IPS-NIHi7 (cell line): ENCODE measurements at regions not wholly inside any gene's neighbourhood (a gene's known extent, or its start where the extent isn't known, plus 50 kb on each side); places are given as distances from the start of the nearest gene placed in this dataset.
"Not testable (repeated sequence)": the region's sequence is repeated elsewhere in the genome, so short reads cannot be mapped to it uniquely, and the experiment has no call there.

ENCODE experiments used
- DNase-seq: peaks from one replicate; pipeline ENCODE4 v3.0.0; 2012; ENCODE audit warnings: mixed read lengths; ENCODE audit errors: extremely low spot score

- no peak for DNase-seq
Observed at GRCh38 chr11:101741479-101742175, 157.8 kb upstream of the TRPC6 start.

- DNase-seq = no peak
Observed at GRCh38 chr11:101741061-101741460, 157.3 kb upstream of the TRPC6 start.

GRCh38 chr11:101738452-101738851, 154.6 kb upstream of the TRPC6 start:
- DNase-seq = no peak

GRCh38 chr11:101729406-101730078, 145.7 kb upstream of the TRPC6 start:
- DNase-seq = no peak

DNA sequence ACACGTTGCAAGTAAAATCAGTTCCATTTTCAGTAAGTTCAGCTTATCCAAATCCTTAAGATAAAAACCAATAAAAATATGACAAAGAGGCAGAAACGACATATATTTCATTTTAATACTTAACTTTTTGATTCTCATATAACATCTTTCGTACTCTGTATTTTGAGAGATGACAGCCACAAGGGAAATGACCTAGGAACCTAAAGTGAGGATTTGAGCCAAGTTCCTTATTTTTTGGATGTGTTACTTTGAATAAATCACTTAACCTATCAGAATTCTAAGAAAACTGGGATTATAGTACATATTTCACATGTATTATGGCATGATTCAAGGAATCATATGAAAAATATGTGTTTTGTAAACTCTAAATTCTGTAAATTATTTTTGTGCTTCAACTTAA, 143.6 kb upstream of the TRPC6 start:
- DNase-seq = no peak

- DNase-seq = no peak
Observed at GRCh38 chr11:101726988-101727387, 143.2 kb upstream of the TRPC6 start.

- DNase-seq = no peak
Observed at GRCh38 chr11:101723371-101723770, 139.6 kb upstream of the TRPC6 start.

- DNase-seq = no peak
Observed at GRCh38 chr11:101721270-101721669, 137.5 kb upstream of the TRPC6 start.

DNA sequence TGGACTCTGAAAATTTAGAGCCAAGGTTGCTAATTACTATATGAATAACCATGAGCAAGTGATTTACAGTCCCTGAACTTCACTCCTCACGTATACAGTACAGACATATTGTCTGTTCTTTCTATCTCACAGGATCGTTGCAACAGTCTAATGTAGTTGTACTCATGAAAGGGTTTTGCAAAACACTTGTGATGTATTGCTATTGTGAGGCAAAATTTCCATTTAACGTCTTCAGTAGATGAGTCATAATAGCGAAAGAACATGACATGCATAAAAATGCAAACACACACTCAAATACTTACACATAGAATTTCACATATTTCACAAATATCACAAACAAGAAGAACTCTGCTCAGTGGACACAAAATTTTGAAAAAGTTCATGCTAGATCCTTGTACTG, 134.6 kb upstream of the TRPC6 start:
- no peak for DNase-seq

DNA sequence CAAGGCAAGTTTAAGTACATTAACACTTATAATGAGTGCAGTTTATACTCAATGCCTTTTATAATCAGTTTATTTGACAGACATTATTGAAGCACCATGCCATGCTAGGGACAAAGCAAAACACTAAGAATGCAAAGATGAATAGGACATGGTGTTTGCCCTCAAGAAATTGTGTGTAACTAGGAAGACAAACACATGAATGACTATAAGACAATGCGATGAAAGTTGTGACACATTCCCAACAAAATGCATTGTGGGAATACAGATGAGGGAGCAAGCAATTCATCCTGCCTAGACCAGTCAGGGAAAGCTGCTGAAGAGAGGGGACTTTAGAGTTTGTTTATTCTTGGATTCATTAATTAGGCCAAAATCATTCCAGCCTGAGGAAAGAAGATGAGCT, 133.8 kb upstream of the TRPC6 start:
- no peak for DNase-seq

DNA sequence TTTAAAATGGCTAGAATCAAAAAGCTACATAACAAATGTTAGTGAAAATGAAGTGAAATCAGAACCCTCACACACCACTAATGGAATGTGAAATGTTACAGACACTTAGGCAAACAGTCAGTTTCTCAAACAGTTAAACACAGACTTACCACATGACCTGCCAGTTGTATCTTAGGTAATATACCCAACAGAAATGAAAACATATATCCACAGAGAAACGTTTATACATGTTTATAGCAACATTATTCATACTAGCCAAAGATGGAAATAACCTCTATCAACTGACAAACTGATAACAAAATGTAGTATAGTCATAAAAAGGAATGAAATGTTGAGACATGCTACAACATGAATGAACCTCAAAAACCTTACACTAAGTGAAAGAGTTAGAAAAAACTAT, 131.5 kb upstream of the TRPC6 start:
- DNase-seq = no peak

DNA sequence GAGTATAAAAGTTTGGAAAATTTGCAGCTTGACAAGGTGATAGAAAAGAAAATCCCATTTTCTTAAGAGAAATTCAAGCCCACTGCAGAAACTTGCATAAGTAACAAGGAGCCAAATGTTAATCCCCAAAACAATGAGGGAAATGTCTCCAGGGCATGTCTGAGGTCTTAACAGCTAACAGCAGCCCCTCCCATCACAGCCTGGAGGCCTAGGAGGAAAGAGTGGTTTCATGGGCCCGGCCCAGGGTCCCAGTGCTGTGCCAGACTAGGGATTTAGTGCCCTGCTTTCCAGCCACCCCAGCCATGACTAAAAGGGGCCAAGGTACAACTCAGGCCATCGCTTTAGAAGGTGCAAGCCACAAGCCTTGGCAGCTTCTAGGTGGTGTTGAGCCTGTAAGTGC, 123.7 kb upstream of the TRPC6 start:
- no peak for DNase-seq

DNA sequence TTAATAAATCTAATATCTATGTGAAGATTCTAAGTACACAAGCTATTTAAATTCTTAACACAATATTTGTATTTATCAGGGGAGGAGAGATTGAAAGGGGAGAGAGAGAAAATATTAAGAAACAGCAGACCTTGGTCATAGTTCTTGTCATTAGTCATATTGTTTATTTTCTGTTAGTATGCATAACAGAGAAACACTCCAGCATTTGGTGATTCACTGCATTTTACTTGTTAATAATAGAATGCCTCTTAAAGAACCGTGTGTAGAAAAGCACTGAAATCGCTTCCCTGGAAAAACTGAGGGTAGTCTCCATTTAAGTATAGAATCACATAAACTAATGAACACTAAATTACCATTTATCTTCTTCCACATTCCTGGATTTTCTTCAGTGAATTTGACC, 122.7 kb upstream of the TRPC6 start:
- DNase-seq = no peak

DNA sequence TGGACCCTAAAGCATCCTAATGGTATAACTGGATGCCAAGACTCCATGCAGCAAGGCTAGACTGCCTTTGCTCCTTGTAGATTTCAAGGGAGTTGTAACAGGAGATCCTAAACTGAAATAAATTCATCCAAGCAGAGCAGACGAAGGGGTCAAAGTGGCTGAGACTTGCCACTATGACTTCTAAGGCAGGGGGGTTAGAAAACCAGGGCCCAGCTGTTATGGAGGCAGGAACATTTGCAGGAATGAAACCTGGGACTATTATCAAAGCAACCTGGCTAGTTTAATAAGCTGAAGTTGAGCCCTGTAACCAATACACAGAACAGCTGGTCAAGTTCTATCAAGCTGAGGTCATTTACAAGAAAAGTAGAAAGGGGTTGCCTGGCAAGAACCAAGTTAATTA, 122.2 kb upstream of the TRPC6 start:
- no peak for DNase-seq

GRCh38 chr11:101694869-101695268, 111.1 kb upstream of the TRPC6 start:
- not testable (repeated sequence) for DNase-seq

DNA sequence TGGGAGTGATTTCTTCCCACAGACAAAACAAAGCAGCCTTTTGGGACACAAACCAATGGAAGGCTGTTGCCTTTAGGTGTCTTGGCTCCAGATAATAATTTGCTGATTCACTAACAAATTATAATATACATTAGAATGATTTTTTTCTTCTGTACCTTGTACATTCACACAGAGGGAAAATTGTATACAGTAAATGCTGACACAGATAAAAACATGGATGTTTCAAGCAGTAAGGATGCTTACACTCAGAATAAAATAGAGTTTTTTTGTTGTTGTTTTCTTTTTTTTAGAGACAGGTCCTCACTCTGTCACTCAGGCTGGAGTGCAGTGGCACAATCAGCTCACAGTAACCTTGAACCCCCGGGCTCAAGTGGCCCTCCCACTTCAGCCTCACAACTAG, 109.2 kb upstream of the TRPC6 start:
- no peak for DNase-seq

DNA sequence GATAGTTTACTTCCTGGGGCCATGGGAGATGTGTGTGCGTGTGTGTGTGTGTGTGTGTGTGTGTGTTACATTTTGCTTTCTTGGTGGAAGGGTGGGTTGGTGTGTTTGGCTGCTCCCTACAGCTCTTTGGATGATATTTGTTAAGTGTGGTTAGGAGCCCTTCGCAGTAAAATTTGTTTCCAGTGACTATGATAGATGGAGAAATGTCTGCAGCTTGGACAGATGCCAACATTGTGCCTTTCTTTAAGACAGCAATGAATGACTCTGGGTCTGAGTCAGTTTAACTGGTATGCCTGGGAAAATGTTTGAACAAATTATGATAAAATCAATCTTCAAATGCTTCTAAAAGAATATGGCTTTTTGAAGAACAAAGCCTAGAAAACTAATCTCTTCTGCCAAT, 102.7 kb upstream of the TRPC6 start:
- no peak for DNase-seq

DNA sequence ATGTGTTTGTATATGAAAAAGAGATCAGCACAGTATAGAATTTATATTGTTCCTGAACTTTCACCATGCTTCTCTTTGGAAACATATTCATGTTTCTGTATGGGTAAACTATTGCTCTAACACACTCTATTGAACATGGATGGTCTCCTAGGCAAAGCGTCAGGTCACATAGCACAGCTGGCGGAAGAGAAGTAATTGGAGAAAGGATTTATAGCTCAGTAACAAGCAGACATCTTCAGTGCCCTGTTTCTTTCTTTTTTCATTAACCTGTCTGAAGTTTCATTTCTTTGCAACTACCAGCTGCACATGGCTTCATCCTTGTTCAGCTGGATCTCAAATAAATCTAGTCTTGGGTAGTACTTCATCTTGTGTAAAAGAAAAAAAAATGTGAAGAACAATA, 84.4 kb upstream of the TRPC6 start:
- DNase-seq = no peak

GRCh38 chr11:101666916-101667315, 83.1 kb upstream of the TRPC6 start:
- DNase-seq = no peak

GRCh38 chr11:101661559-101661958, 77.8 kb upstream of the TRPC6 start:
- DNase-seq = no peak
